Cardiac fibroblast (primary cell): ENCODE measurements at regions not wholly inside any gene's neighbourhood (a gene's known extent, or its start where the extent isn't known, plus 50 kb on each side); places are given as distances from the start of the nearest gene placed in this dataset.
A peak's percentile ranks its signal among the peaks of the same experiment; 100 is the strongest.

Experiments used
- DNase-seq, 2 donors: peaks; one replicate each; pipeline versions ENCODE4 v3.0.0 to v3.0.0-alpha.2; 2010; ENCODE audit warnings: low read depth in 2 of 2
- H3K4me3 ChIP-seq, 2 donors: replicated peaks in 1 of 2; 1 replicate in 1 of 2; 2 replicates in 1 of 2; pipeline ENCODE4 v1.5.1; 2011; ENCODE audit warnings: low read depth in 2 of 2, low read length in 2 of 2, mild to moderate bottlenecking in 2 of 2, moderate library complexity in 1 of 2
- TF ChIP-seq, protein P1 (sequence below): IDR thresholded peaks from one replicate; pipeline ENCODE4 v1.5.1; 2011; ENCODE audit warnings: low read depth, mild to moderate bottlenecking, low read length, inconsistent platforms

DNA sequence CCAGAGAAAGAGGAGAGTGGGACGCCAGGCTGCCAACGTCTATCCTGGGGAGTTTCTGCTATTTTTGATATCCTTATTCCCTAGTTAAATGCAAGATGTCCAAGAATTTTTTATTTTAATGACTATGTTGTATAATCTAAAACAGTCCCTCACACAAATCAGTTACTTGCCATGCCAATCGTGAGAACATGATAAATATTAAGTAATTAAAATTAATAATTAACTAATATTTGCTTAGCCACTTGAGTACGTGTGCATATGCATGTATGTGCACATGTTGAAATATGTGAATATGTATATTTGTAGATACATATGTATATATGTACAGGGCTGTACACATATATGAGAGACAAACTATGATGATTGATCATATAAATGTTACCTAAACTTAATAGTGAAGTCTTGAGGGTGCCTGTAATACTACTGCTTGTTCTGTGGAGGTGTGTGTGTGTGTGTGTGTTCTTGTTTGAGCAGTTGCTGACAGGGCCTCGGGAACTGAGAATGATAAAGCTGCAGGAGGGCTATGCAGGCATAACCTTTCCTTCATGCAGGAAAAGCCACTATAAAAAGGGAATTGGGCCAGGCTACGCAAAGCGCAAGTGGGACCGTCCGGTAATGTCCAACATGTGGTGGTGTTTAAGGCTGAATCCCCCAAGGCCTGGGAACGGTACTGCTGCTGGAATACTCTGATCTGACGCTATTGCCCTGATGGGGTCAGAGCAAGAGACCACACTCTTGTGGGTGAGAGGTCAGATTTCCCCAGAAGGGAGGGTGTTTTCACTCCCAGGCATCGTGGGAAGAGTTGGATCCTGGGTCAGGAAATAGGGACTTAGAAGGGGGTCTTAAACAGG, 148.3 kb upstream of the TBX18 start:
- TF ChIP-seq, protein P1, sequence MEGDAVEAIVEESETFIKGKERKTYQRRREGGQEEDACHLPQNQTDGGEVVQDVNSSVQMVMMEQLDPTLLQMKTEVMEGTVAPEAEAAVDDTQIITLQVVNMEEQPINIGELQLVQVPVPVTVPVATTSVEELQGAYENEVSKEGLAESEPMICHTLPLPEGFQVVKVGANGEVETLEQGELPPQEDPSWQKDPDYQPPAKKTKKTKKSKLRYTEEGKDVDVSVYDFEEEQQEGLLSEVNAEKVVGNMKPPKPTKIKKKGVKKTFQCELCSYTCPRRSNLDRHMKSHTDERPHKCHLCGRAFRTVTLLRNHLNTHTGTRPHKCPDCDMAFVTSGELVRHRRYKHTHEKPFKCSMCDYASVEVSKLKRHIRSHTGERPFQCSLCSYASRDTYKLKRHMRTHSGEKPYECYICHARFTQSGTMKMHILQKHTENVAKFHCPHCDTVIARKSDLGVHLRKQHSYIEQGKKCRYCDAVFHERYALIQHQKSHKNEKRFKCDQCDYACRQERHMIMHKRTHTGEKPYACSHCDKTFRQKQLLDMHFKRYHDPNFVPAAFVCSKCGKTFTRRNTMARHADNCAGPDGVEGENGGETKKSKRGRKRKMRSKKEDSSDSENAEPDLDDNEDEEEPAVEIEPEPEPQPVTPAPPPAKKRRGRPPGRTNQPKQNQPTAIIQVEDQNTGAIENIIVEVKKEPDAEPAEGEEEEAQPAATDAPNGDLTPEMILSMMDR: no peak
- no peak overlapping the region for H3K4me3 ChIP-seq
- DNase-seq: no peak

DNA sequence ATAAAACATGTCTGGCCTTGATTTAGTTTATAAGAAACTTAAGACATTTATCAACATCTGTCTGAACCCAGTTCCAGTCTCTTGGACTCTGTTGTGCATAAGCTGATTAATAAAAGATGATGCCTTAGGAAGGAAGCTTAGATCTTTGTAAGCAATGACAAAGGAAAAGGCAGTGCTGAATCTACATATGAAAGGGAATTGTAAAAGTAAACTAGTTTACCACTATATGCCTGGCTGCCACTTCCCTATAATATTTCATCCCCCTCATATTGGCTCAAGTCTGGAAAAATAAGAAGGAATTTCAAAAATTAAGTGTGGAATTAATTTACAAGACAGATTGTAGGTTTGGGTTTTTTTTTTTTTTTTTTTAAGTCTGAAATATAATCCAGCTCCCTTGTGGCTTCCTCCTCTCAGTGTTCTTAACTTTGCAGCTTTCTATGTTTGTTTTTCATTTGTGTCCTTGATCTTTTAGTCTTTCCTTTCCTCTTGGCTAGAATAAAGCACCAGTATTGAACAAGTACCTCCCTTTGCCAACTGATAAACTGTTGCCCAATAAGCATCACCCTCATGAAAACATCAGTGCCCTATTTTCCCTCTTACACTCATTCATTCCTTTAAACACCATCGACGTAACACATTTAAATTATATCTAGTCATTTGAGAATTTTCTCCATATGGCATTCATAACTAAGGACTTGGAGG, 146.7 kb upstream of the TBX18 start:
- DNase-seq: peak in 1 of 2 donors; percentile 22
- H3K4me3 ChIP-seq: no peak overlapping the region
- TF ChIP-seq, protein P1: no peak

DNA sequence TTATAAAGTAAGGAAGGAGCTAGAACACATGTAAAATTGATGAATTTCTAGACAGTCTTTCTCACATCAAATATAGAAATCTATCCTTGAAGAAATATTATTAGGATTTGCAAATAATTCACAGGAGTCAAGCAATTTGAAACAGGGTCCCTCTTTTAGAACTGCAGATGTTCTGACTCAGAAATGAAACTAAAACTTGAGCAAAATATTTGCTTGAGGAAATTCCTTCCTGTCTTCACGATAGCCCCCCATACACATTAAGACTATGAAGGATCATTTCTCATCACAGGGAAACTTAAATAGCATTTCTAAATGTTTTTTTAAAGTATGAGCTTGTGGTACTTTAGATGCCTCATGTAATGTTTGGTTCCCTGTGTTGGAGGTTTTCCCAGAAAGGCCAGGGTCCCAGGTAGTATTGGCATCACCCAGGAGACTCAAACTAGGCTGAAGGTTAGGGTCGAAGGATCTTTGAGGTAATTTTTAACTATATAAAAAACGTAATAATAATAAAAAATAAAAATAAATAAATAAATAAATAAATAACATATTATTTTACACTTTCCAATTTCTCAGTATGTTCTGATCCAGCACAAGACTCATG, 144.0 kb upstream of the TBX18 start:
- DNase-seq: no peak
- TF ChIP-seq, protein P1: no peak
- no peak overlapping the region for H3K4me3 ChIP-seq

DNA sequence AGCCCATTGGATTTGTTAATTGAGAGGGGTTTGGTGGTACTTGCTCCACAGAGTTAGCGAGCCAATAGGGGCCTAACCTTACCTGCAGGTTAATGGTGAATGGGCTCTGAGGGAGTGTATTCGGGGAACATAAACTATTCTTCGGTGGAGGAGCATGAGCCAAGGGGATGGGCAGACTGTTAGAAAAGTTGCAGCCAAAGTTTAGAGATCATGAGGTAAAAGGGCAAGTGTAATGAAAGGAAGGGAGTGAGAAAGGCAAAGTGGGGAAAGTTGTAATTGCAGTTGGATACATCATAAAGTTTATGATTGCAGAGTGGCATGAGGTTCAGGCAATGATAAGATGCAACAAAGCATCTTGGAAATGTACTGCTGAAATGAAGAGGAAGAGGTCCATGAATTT, 142.1 kb upstream of the TBX18 start:
- no peak for DNase-seq
- no peak overlapping the region for H3K4me3 ChIP-seq
- TF ChIP-seq, protein P1: no peak

DNA sequence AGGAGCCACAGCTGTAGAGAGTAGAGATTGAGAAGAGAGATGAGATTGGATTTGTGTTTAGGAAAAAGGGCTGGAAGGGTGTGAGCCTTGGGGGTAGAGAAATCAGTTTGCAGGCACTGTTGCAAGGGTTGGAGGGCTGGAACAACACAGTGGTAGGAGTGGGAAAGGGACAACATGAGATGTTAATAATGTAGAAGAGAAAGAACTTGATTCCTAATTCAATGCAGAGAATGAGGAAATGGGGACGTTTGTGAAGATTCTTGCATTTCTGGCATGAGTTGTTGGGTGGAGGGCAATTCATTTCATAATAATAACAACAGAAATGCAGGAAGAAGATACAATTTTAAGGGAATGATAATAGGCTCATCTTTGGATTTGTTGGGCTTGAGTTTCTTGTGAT, 141.4 kb upstream of the TBX18 start:
- TF ChIP-seq, protein P1: no peak
- DNase-seq: no peak
- H3K4me3 ChIP-seq: no peak overlapping the region

DNA sequence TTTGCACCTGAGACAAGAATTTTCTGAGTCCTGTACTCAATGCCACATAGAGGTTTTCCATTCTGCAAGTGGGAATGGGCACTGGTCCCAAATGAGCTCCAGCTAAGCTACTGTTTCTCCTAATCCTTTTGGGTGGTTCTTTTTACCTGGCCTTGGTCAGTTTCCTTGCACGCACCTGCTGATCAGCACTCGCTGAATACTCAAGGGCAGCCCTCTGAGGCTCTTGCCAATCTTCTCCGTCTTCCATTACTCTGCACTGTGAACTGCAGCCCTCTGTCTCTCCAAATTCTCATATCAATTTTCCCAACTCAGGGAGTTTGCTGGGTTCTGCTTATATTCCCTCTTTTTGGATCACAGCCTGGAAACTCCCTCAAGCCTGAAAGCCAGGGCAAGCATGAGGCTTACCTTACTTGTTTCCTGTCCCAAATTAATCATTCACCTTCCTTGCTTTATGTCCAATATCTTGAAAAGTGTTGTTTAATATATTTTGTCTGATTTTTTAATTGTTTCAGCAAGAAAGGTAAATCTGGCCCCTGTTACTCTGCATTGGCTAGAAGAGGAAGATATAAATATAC, 138.0 kb upstream of the TBX18 start:
- H3K4me3 ChIP-seq: no peak overlapping the region
- no peak for DNase-seq
- TF ChIP-seq, protein P1: no peak
